ENCODE measurements at regions not wholly inside any gene's neighbourhood (a gene's known extent, or its start where the extent isn't known, plus 50 kb on each side); places are given as distances from the start of the nearest gene placed in this dataset.
A peak's percentile ranks its signal among the peaks of the same experiment; 100 is the strongest.

DNA sequence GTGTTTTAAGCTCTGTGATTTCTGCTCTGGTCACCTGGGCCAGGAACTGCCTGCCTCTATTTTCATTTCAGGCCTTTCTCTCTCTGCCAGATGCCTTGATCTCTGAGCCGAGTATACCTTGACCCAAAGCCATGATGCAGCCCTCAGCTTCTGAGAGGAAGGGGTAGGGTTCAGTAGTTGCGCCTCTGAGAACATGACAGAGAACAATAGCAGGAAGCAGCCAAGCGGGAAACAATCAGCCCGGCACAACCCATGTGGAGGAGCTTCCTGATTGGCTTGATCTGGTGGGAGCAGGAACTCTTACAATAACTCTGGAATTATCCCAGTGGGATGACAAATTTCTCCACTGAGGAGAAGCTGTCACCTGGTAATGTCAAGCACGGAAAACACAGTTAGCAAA lies 127.4 kb downstream of the PALM2AKAP2 start:
- Histone ChIP-seq H3K9ac (replicated peaks; ENCODE audit: extremely low read depth, insufficient read depth, low read length) (peak overlapping the region; percentile 80), H3K27me3 (ENCODE audit: control insufficient read depth in 2 of 2, insufficient read depth in 2 of 2, low read length in 2 of 2) (no peaks in the 10 kb centered on the region), H3K9me3 (replicated peaks; ENCODE audit: control insufficient read depth, insufficient read depth, low read length) (no peaks in the 10 kb centered on the region), H3K9me1 (replicated peaks; ENCODE audit: control insufficient read depth, extremely low read depth, insufficient read depth, low read length) (no peaks in the 10 kb centered on the region), H3K36me3 (ENCODE audit: control insufficient read depth in 2 of 2, extremely low read depth in 1 of 2, insufficient read depth in 2 of 2, low read length in 2 of 2) (no peaks in the 10 kb centered on the region), H3K27ac (ENCODE audit: insufficient read depth, low read depth, low read length) (peak overlapping the region; percentile 100), H4K20me1 (replicated peaks; ENCODE audit: control insufficient read depth, extremely low read depth, insufficient read depth, low read length) (no peaks in the 10 kb centered on the region), H2AFZ (ENCODE audit: low read depth, low read length) (no peak overlapping the region), H3K79me2 (ENCODE audit: control insufficient read depth, insufficient read depth, low read length) (no peaks in the 10 kb centered on the region), H3K4me1 (ENCODE audit: control insufficient read depth, extremely low read depth, insufficient read depth, low read length) (peaks cover 58% of the 10 kb centered on the region), H3K4me3 (replicated peaks in 1 of 3; ENCODE audit: insufficient read depth in 1 of 3, low read depth in 1 of 3, low read length in 3 of 3) (no peak overlapping the region), H3K4me2 (ENCODE audit: insufficient read depth, low read length) (peak overlapping the region; percentile 62)
- DNase-seq (ENCODE audit: low read depth, low spot score) (peak; percentile 99), FAIRE-seq (peak; percentile 97)
- CTCF ChIA-PET, result interaction anchor here (0.6 to 3.2 kb wide), 35 partner anchors 12 to 310 kb away, joined by 3 to 34 read pairs (median 4); no protein-coding TSS in a partner anchor
- dilution Hi-C loops (cut with MboI; ENCODE audit: extremely low pct_ligation_motif_present, low sequenced_read_pairs), result loop anchor here (10.0 to 25.0 kb wide), 2 partner anchors 157 to 255 kb away; no protein-coding TSS in a partner anchor
- no TSS peak for BruUV-seq (replicated peaks)
- TF ChIP-seq POLR2AphosphoS5 (IDR thresholded peaks at IDR 0.05; ENCODE audit: insufficient read depth, low read depth, low read length) (peak; percentile 87), EZH2 (IDR thresholded peaks at IDR 0.05; ENCODE audit: borderline replicate concordance, low read depth, low read length, severe bottlenecking) (no peak), GATA2 (IDR thresholded peaks at IDR 0.05; ENCODE audit: insufficient read depth, insufficient read length, low read depth, low read length) (peak; percentile 96), JUN (IDR thresholded peaks at IDR 0.05; ENCODE audit: borderline replicate concordance, insufficient read depth, insufficient read length, low read depth) (peak; percentile 53), MYC (IDR thresholded peaks at IDR 0.05; ENCODE audit: low read depth, low read length) (peak; percentile 59), POLR2A (IDR thresholded peaks at IDR 0.05; ENCODE audit: low read depth, low read length) (no peak), FOS (IDR thresholded peaks at IDR 0.05; ENCODE audit: borderline replicate concordance, insufficient read depth, low read length) (peak; percentile 66)
- TF ChIP-seq, protein P1, sequence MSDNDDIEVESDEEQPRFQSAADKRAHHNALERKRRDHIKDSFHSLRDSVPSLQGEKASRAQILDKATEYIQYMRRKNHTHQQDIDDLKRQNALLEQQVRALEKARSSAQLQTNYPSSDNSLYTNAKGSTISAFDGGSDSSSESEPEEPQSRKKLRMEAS (IDR thresholded peaks at IDR 0.05; ENCODE audit: insufficient read depth, insufficient read length), result peak; percentile 56
- TF ChIP-seq, protein P2, sequence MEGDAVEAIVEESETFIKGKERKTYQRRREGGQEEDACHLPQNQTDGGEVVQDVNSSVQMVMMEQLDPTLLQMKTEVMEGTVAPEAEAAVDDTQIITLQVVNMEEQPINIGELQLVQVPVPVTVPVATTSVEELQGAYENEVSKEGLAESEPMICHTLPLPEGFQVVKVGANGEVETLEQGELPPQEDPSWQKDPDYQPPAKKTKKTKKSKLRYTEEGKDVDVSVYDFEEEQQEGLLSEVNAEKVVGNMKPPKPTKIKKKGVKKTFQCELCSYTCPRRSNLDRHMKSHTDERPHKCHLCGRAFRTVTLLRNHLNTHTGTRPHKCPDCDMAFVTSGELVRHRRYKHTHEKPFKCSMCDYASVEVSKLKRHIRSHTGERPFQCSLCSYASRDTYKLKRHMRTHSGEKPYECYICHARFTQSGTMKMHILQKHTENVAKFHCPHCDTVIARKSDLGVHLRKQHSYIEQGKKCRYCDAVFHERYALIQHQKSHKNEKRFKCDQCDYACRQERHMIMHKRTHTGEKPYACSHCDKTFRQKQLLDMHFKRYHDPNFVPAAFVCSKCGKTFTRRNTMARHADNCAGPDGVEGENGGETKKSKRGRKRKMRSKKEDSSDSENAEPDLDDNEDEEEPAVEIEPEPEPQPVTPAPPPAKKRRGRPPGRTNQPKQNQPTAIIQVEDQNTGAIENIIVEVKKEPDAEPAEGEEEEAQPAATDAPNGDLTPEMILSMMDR (IDR thresholded peaks at IDR 0.05; ENCODE audit: extremely low read depth in 1 of 2, insufficient read depth in 1 of 2, low read depth in 1 of 2, low read length in 2 of 2), result no peak
- POLR2A ChIA-PET, result interaction anchor here (0.6 to 1.8 kb wide), 9 partner anchors 79 to 217 kb away, joined by 3 to 8 read pairs (median 4); no protein-coding TSS in a partner anchor
- intact Hi-C loops (cut with micrococcal nuclease), result loop anchor here (1.0 to 2.0 kb wide), 8 partner anchors 63 to 246 kb away; no protein-coding TSS in a partner anchor

All from endothelial cell of umbilical vein (primary cell).